Retinal pigment epithelial cell (primary cell): ENCODE measurements at regions not wholly inside any gene's neighbourhood (a gene's known extent, or its start where the extent isn't known, plus 50 kb on each side); places are given as distances from the start of the nearest gene placed in this dataset.

Source experiments
- DNase-seq: peaks from one replicate; pipeline ENCODE4 v3.0.0-alpha.2; 2010; ENCODE audit warnings: low read depth
- H3K4me3 ChIP-seq: 2 replicates; pipeline ENCODE4 v1.5.1; 2011; ENCODE audit warnings: mild to moderate bottlenecking, low read length, control low read depth, moderate library complexity
- TF ChIP-seq, protein P1 (sequence below): conservative IDR thresholded peaks from 2 replicates; pipeline ENCODE4 v1.5.1; 2011; ENCODE audit warnings: low read depth, low read length, control low read depth, inconsistent platforms

GRCh38 chrX:96436105-96436504 is 248.5 kb upstream of the DIAPH2 start:
- DNase-seq = no peak
- no peak overlapping the region for H3K4me3 ChIP-seq

DNA sequence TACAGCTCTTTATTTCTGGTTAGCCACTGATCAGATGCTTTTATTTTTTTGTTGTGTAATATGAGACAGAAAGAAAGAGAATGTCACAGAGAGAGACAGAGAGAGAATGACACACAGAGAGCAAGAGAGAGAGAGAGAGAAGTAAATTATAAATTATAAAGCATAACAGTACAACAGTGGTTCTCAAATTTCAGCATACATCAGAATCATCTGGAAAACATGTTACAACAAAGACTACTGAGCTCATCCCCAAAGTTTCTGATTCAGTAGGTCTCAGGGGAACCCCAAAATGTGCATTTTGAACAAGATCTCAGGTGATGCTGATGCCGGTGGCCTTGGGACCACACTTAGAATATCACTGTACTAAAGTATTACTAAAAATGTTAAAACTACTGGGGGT is 245.8 kb upstream of the DIAPH2 start:
- TF ChIP-seq, protein P1, sequence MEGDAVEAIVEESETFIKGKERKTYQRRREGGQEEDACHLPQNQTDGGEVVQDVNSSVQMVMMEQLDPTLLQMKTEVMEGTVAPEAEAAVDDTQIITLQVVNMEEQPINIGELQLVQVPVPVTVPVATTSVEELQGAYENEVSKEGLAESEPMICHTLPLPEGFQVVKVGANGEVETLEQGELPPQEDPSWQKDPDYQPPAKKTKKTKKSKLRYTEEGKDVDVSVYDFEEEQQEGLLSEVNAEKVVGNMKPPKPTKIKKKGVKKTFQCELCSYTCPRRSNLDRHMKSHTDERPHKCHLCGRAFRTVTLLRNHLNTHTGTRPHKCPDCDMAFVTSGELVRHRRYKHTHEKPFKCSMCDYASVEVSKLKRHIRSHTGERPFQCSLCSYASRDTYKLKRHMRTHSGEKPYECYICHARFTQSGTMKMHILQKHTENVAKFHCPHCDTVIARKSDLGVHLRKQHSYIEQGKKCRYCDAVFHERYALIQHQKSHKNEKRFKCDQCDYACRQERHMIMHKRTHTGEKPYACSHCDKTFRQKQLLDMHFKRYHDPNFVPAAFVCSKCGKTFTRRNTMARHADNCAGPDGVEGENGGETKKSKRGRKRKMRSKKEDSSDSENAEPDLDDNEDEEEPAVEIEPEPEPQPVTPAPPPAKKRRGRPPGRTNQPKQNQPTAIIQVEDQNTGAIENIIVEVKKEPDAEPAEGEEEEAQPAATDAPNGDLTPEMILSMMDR = no peak
- H3K4me3 ChIP-seq = no peak overlapping the region
- no peak for DNase-seq

More at GRCh38 chrX:96436105-96436504, 248.5 kb upstream of the DIAPH2 start:
- TF ChIP-seq, protein P1 = no peak

GRCh38 chrX:96440941-96441340 is 243.7 kb upstream of the DIAPH2 start:
- TF ChIP-seq, protein P1 = no peak
- DNase-seq = no peak
- no peak overlapping the region for H3K4me3 ChIP-seq

- no peak overlapping the region for H3K4me3 ChIP-seq
- DNase-seq = no peak
- TF ChIP-seq, protein P1 = no peak
These were observed 239.0 kb upstream of the DIAPH2 start for GRCh38 chrX:96445531-96446065.

DNA sequence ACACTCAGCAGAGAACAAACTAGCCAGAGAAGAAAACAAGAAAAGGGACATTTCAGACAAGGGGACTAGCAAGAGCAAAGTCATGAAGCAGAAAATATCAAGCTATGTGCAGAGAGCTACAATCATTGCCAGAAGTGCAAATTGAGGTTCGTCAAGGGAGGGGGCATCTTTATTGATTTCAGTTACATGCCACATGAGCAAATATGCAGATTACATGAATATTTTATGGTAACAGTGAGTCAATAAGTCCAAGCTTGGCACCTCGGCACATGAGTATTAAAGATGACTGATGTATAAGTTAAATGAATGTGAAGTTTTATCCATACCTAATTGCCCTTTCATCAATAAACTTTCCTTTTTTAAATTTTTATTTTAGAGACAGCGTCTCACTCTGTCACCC is 238.1 kb upstream of the DIAPH2 start:
- H3K4me3 ChIP-seq = no peak overlapping the region
- DNase-seq = no peak
- TF ChIP-seq, protein P1 = no peak

DNA sequence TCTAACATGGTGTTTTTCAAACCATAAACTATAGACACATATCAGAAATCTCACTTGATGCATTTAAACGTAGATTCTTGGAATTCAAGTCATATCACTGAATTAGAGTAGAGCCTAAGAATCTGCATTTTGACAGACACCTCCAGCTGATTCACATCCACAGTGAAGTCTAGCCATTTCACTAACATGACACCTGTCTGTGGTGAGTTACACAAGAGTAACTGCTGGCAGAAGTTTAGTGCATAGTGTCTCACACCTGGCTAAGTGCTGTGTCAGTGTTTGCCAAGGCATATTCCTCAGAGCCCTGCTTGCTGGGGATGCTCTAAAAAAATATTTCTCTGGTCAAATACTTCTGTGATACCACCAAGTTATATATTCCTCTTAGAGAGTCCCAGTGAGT is 237.5 kb upstream of the DIAPH2 start:
- no peak for DNase-seq
- TF ChIP-seq, protein P1 = no peak

GRCh38 chrX:96449191-96449590 is 235.5 kb upstream of the DIAPH2 start:
- TF ChIP-seq, protein P1 = no peak
- no peak for DNase-seq

More for the DNA sequence above, 237.5 kb upstream of the DIAPH2 start:
- no peak overlapping the region for H3K4me3 ChIP-seq

More at GRCh38 chrX:96449191-96449590, 235.5 kb upstream of the DIAPH2 start:
- H3K4me3 ChIP-seq = no peak overlapping the region
